ENCODE measurements at regions not wholly inside any gene's neighbourhood (a gene's known extent, or its start where the extent isn't known, plus 50 kb on each side); places are given as distances from the start of the nearest gene placed in this dataset.
"Not testable (repeated sequence)": the region's sequence is repeated elsewhere in the genome, so short reads cannot be mapped to it uniquely, and the experiment has no call there.

DNA sequence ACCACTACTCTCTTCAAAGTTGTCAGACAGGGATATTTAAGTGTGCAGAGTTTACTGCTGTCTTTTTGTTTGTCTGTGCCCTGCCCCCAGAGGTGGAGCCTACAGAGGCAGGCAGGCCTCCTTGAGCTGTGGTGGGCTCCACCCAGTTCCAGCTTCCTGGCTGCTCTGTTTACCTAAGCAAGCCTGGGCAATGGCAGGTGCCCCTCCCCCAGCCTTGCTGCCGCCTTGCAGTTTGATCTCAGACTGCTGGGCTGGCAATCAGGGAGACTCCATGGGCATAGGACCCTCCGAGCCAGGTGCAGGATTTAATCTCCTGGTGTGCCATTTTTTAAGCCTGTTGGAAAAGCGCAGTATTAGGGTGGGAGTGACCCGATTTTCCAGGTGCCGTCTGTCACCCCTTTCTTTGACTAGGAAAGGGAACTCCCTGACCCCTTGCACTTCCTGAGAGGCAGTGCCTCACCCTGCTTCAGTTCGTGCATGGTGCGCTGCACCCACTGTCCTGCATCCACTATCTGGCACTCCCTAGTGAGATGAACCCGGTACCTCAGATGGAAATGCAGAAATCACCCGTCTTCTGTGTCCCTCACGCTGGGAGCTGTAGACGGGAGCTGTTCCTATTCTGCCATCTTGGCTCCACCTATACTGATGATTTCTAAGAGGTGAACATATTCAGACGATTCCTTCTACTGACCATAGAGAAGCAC, 167.6 kb downstream of the CXXC4 start:
- not testable (repeated sequence) for DNase-seq

DNA sequence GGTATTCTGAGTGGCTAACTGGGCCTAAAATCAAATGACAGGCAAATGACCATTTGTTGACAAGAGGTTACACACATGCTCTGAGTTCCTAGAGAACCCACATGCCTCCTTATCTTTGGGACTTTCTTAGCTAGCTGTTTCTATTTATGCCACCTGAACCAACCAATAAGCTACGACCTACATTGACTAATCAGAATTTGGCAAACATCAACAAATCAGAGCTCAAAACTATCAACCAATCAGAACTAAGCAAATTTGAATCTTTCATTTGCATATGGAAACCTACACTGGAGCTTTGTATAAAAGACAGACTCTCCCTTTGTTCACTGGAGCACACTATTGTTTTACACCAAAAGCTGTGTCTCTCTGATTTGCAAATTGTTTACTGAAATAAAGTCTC, 192.0 kb downstream of the CXXC4 start:
- no peak for DNase-seq

DNA sequence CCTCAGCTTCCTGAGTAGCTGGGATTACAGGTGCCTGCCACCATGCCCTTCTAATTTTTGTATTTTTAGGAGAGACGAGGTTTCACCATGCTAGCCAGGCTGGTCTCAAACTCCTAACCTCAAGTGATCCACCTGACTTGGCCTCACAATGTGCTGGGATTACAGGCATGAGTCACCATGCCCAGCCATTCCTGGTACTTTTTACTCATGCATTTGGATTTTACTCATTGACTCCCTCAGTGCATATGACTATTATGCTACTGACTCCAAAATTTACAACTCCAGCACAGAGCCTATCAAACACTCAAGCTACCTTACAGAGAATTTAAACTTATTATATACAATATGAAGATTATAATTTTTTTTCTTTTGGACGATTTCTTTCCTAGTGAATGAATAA, 199.9 kb downstream of the CXXC4 start:
- DNase-seq = no peak

DNA sequence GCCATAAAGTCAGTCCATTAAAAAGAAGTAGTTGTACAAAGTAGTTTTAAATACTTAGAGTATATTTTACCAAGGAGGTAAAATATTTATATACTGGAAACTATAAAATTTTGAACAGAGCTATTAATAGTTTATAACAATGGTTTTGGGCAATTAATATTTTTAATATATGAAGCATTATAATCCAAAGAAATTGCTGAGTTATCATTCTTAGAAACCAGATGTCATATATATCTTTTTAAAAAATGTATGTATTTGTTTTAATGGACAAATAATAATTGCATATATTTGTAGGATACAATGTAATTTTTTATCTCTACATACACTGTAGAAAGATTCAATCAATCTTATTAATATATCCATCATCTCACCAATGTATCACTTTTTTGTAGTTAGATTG, 207.8 kb downstream of the CXXC4 start:
- DNase-seq = no peak

DNA sequence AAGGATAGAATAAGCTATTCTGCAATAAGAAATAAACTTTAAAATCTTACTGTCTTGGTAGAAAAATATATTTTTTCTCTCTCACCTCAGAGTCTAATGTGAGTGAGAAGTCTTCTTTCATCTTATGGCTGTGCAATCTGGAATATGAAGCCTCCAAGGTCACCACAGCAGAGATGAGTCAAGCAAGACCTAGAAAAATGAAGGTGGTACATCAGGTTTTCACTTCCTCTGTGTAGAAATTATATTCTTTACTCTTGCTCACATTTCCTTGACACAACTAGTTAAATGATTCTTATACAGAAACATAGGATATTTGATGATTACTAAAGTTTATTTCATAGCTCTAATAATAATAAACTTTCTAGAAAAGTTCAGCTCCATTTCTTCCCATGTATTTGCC, 211.4 kb downstream of the CXXC4 start:
- DNase-seq = no peak

DNA sequence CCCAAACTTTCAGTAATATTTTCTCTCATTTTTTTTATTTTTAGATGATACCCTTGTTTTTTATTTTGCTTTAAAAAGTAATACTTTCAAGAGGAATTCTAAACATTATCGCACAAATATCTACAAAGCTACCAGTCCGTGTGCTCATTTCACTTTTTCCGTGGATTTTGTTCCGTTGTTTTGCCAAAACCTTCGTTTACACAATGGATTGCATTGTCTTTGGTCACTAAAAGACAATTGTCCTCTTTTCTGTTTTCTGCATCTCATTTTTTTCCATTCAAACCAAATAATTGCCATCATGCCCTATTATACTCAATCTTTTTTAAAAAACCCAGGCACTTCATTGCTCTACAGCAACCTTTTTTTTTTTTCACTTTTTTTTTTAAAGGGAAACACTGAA, 214.9 kb downstream of the CXXC4 start:
- no peak for DNase-seq

DNA sequence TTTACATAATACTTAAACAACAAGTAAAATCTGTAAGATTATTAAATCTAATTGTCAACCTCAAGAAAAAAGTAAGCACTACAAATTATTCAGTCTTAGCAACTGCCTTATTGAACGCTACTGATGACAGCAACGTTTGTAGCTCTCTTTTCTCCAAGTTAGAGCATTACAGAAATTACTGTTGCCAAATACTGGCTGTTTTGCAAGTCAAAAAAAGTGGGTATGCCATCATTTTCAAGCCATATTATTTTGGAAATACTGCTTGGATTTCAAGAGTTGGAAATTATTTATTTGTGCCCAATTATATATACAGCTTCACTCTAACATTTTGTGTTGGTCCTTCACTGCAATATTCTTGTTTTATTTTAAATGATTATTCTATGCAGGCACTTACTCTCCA, 221.7 kb downstream of the CXXC4 start:
- DNase-seq = no peak

DNA sequence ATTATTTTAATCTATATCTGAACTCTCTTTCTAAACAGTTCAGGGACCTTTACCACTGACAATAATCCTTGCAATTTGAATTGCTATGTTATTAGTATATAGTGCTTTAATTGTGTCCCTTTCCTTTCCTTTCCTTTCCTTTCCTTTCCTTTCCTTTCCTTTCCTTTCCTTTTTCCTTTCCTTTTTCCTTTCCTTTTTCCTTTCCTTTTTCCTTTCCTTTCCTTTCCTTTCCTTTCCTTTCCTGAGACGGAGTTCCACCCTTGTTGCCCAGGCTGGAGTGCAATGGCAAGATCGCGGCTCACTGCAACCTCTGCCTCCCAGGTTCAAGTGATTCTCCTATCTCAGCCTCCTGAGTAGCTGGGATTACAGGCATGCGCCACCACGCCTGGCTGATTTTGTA, 225.1 kb downstream of the CXXC4 start:
- DNase-seq = not testable (repeated sequence)

DNA sequence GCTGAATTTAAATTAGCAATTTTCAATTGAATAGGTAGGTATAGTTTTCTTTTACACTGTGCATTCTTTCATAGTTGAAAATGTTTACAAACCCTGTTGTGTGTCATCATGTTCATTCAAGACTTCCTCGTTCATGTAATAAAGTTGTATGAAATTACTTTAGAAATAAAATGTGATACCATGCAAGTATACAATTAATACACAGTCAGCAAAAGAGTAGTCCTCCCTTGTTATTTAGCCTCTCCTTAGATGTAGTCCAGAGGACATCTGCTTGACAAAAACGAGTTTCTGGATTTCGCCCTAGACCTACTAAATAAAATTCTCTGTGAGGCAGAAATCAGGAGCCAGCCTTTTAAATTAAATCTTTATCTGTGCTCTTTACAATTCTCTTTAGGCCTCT, 231.6 kb downstream of the CXXC4 start:
- no peak for DNase-seq

DNA sequence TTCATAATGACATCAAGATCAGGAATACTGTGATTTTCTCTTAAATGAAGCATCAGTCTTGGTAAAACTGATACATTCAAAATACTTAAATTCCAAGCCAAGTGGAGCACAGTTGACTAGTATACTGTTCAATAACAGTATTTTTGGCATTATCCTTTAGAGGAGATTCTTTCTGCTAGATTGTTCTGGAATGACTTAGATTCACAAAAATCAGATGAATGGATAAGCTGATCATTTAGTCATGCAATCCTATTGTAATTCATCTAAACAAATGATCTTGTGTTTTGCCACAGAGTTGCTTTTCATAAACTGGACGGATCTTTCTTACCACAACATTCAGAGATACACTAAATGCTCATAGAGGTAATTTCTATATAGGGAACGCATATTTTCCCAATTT, 232.0 kb downstream of the CXXC4 start:
- no peak for DNase-seq

DNA sequence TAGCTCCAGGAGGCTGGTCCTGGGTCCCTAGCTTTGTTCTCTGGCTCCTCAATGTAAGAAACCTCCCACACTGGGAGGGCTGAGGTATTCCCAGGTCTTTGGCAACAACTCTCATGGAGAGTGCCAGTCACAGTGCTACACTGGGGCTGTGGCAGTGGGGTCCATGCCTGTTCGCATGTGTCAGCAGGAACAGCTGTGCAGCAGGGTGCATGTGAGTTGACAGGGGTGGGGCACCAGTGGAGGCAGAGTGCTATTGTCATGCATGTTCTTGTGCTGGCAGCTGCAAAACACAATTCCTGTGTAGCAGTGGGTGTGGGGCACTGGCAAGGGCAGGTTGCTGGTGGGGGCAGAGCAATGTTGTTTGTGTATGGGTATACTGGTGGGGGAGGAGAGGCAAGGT, 246.0 kb downstream of the CXXC4 start:
- no peak for DNase-seq

DNA sequence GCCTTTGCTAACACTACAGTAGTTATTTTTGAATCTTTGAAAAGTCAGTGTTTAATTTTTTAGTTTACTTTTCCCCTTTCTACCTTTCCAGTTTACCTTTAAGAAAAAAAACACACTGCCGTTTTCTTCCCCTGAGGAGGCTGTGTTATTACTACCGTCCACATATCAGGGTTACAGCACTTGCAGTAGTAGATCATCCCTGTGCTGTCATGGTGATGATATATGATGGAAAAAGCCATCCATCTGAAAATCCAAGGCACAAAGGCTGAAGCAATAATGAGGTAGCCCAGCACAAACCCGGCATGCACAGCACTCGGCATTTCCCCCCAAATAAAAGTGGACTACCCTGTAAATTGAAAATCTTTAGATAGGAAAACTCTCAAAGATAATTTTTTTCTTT, 258.7 kb downstream of the CXXC4 start:
- DNase-seq = no peak

DNA sequence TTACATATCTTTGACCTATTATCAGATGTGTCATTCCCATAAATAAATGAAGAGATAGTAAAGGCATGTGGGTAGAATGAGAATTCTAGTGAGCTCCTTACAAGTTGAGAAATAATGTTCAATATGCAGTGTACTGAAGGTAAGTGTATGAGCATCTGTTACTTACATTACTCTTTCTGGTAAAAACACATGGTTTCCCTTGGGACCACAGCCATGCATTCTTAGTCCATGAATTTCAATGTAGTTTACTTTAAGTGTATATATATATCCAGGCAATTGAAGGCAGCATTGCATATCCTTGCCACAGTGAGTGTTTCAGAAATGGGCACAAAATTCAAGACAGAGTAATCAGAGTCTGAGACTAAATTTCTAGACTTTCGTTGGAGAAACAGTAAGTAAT, 277.2 kb downstream of the CXXC4 start:
- DNase-seq = no peak

DNA sequence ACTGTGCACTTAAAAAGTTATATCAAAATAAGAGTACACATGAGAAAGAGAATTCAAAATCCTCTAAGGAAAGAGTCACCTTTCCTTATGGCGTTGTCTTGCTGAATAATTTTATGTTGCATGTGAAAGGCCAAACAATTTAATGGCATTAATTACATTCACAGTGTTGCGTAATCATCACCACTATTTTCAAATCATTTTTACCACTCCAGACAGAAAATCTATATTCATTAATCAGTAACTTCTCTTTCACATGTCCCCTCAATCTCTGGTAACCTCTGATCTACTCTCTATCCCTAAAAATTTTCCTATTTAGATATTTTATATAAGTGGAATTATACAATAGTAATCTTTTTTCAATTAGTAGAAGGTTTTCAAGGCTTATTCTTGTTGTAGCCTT, 283.0 kb downstream of the CXXC4 start:
- DNase-seq = no peak

DNA sequence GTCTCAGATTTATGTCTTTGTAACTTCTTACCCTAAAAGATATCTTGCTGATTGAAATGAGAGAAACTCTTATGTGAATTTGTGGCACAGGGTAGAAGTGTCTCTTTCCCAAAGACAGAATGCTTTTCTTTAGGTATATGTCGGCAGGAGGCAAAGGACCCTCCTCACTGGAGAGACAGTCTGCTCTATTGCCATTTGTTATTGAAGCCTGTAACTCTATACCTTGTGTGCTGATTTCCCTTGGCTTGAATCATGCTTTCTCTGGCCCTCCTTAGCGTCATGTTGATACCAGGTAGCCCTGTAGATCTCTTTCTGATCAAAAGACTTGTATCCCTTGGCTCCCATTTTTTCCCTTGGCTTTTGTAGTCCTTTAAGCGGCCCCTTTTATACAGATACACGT, 284.3 kb downstream of the CXXC4 start:
- no peak for DNase-seq

DNA sequence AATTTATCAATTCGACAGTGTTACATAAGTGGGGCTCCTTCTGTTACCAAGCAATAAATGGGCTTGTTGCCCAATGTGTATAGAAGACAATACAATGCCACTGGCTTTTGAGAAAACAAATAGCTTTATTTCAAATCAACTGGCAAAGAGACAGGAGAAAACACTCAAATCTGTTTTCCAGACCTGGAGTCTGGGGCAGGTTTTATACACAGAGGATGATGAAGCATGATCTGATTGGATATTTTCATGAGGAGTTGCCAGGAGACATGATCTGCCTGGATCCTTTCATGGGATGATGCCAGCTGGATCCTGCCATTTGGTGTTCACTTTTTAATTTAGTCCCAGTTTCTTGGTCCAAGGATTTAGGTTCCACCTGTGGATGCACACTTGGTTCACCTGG, 287.9 kb downstream of the CXXC4 start:
- DNase-seq = no peak

DNA sequence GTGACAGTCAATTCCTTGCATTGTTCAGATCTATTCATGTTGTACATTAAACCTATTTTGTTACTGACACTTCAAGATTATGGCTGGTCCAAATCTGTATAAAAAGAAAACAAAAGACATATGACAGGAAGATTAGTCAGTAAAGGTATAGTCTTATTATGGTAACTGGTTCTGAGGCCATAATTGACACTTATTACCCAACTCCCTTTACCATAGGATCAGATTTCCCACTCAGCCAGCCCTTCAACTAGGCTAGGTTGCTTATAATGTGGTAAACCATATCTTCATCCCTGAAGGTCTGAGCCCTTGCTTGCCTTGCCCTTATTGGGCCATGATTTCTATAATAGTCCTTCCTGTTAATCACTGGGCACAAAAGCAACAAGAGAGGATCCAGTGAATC, 289.6 kb downstream of the CXXC4 start:
- no peak for DNase-seq

DNA sequence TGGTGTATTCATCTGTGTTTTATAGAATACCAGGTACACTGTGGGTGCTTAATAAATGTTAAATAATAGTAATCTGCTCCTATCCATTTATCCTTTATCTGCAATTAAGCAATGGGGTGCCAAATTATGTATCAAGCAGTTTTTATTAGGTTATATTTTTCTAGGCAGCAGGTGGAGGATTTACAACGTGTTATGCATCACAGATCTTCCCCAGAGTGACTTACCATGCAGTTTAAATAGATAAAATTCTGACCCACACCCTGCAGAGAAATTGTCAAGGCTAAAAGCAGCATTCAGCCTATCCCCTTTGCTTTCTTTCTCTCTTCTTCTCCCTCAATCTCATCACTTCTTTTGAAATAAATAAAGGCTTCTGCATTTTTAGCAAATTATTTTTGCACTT, 306.4 kb downstream of the CXXC4 start:
- DNase-seq = no peak

DNA sequence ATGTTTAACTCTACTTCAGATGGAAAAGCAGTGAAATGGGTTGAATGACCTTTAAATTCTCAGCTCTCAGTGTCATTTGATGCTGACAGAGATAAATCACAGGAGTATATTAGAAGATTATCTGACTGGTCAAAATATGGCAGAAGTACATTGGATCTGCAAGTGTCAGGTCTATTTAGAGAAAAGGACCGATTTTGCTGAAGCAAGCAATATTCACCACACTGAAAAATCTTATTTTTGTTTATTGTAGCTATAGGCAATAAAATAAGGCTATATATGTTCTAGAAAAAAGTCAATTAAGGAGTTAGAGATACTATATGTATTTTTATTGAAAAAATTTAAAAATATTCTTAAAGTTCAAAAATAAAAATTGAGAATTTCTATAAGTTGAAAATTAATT, 325.3 kb downstream of the CXXC4 start:
- no peak for DNase-seq

DNA sequence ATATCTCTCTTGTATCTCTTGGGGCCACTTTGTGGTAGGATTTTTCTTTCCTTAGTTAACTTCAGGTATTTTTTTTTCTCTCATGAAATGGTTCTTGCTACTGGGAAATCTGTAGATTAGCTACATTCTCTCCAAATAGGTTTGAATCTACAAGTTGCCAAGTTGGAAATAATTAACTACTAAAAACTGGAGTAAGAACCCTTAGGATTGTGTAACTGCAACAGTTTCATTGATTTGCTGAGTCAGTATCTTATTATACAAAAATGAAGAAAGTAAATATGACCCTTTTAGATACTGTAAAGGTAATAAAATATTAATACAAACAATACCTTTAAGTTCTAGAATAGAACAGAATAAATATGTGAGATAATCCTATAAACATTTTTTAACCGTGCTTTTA, 327.9 kb downstream of the CXXC4 start:
- no peak for DNase-seq

DNA sequence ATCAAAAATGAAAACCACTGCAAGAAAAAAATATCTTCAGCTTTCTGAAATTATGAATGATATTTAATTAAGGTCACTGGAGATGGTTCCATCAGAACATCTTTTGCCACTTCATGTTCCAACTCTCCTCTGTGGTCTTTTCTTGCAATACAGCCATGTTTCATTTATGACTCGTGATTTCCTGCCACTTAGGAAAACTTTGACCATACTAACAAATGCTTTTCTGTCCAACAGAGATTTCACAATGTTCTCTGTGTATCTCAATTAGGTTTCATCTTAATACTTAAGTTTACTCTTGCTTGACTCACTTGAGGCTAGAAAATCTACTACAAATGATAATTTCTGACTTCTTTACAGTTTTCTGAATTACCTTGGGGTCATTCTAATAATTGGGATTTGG, 330.9 kb downstream of the CXXC4 start:
- DNase-seq = no peak

DNA sequence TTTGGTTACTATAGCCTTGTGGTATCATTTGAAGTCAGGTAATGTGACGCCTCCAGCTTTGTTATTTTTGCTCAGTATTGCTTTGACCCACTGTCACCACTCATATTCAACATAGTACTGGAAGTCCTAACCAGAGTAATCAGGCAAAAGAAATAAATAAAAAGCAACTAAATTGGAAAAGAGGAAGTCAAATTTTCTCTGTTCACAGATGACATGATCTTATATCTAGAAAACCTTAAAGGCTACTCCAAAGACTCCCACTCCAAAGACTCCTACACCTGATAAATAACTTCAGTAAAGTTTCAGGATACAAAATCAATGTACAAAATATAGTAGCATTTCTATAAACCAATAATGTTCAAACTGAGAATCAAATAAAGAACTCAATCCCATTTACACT, 348.6 kb downstream of the CXXC4 start:
- DNase-seq = no peak

DNA sequence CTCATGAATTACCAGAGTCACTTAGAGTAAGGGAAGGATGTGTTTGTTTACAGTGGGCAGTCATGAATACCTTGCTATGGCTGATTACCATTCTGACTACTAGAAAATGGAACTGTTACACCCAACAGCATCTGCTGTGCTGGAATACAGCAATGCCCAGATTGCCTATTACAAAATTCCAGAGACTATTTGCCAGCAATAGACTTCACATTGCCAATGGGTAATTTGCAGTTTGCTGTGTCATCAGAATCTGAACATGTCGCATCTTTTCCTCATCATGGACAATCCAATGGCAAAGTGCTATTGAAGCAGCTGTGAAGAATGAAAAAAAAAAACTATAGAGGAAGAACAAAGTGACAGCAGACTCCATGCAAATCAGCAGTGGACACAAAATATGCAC, 356.6 kb downstream of the CXXC4 start:
- DNase-seq = peak; percentile 10

DNA sequence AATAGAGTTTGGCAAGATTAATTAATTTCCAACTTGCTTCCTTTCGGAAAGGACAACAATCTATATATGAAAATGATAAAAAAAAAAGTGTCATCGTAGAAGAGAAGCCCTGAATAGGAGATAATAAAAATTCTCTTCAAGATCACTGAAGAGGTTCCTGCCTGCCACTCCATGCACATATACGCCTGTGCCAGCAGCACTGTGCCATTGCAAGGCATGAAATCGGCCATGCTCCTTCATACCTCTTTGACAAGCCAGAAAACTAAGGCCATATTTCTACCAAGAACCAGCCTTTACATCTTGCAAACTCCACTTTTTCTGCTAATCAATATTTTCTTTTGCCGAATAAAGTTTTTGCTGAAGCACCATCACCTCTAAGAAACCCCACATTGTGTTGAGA, 365.5 kb downstream of the CXXC4 start:
- no peak for DNase-seq

DNA sequence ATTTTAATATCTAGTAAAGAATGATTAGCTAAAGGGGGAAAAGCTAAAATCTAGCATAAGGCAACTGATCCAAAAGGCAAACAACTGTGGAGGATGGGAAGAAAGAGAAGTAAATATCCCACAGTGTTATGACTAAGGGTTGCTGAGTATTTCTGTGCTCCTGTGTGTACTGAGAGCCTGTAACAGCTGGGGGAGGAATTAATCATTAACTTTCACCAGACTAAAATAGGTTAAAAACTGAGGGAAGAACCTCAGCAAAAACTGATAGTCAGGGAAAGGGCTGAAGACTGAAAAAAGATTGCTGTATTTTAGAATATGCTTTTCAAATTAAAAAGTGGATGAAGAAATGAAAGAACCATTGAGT, 365.9 kb downstream of the CXXC4 start:
- no peak for DNase-seq

Measured in NCI-H1694 treated with DMSO at 0.1 percent for 48 hours (cell line).